Glomerular visceral epithelial cell (primary cell): ENCODE measurements at regions not wholly inside any gene's neighbourhood (a gene's known extent, or its start where the extent isn't known, plus 50 kb on each side); places are given as distances from the start of the nearest gene placed in this dataset.
A peak's percentile ranks its signal among the peaks of the same experiment; 100 is the strongest.
"Not testable (repeated sequence)": the region's sequence is repeated elsewhere in the genome, so short reads cannot be mapped to it uniquely, and the experiment has no call there.

Source experiments
- DNase-seq: peaks from one replicate; pipeline ENCODE4 v3.0.0-alpha.2; 2016; ENCODE audit errors: extremely low spot score

GRCh38 chr12:25793196-25793595 lies 165.3 kb upstream of the RASSF8 start:
- DNase-seq, result no peak

- DNase-seq, result no peak
These were observed 163.9 kb upstream of the RASSF8 start for GRCh38 chr12:25794571-25794970.

GRCh38 chr12:25796523-25797000 lies 161.9 kb upstream of the RASSF8 start:
- DNase-seq, result no peak

- DNase-seq, result peak; percentile 17
These were observed 161.1 kb upstream of the RASSF8 start for GRCh38 chr12:25797386-25797785.

GRCh38 chr12:25797949-25798348 lies 160.5 kb upstream of the RASSF8 start:
- no peak for DNase-seq

- DNase-seq, result no peak
These were observed 158.4 kb upstream of the RASSF8 start for GRCh38 chr12:25800101-25800500.

- no peak for DNase-seq
These were observed 156.7 kb upstream of the RASSF8 start for GRCh38 chr12:25801734-25802133.

- no peak for DNase-seq
These were observed 156.3 kb upstream of the RASSF8 start for GRCh38 chr12:25802143-25802542.

GRCh38 chr12:25803029-25803664 lies 155.3 kb upstream of the RASSF8 start:
- not testable (repeated sequence) for DNase-seq

GRCh38 chr12:25804286-25804685 lies 154.2 kb upstream of the RASSF8 start:
- DNase-seq, result not testable (repeated sequence)

- DNase-seq, result no peak
These were observed 152.2 kb upstream of the RASSF8 start for GRCh38 chr12:25806271-25806670.

GRCh38 chr12:25808604-25809003 lies 149.9 kb upstream of the RASSF8 start:
- no peak for DNase-seq

- no peak for DNase-seq
These were observed 147.8 kb upstream of the RASSF8 start for GRCh38 chr12:25810683-25811082.

GRCh38 chr12:25811656-25812126 lies 146.8 kb upstream of the RASSF8 start:
- DNase-seq, result peak; percentile 0

GRCh38 chr12:25812295-25812694 lies 146.2 kb upstream of the RASSF8 start:
- no peak for DNase-seq

- no peak for DNase-seq
These were observed 144.6 kb upstream of the RASSF8 start for GRCh38 chr12:25813843-25814242.

GRCh38 chr12:25816637-25817036 lies 141.8 kb upstream of the RASSF8 start:
- DNase-seq, result no peak

GRCh38 chr12:25817166-25817565 lies 141.3 kb upstream of the RASSF8 start:
- no peak for DNase-seq

- DNase-seq, result no peak
These were observed 139.7 kb upstream of the RASSF8 start for GRCh38 chr12:25818596-25819390.

- no peak for DNase-seq
These were observed 138.8 kb upstream of the RASSF8 start for GRCh38 chr12:25819691-25820090.

- no peak for DNase-seq
These were observed 136.2 kb upstream of the RASSF8 start for GRCh38 chr12:25822281-25822680.

- no peak for DNase-seq
These were observed 133.7 kb upstream of the RASSF8 start for GRCh38 chr12:25824734-25825133.

GRCh38 chr12:25825446-25825845 lies 133.0 kb upstream of the RASSF8 start:
- DNase-seq, result no peak
